Femur (tissue), 1 donor: ENCODE measurements at regions not wholly inside any gene's neighbourhood (a gene's known extent, or its start where the extent isn't known, plus 50 kb on each side); places are given as distances from the start of the nearest gene placed in this dataset.
A peak's percentile ranks its signal among the peaks of the same experiment; 100 is the strongest.

Source experiments
- DNase-seq: peaks from one replicate; pipeline ENCODE4 v3.0.0-alpha.2; 2017

- no peak for DNase-seq
These were observed 307.6 kb upstream of the PLXNA2 start for GRCh38 chr1:208551633-208552320.

- no peak for DNase-seq
These were observed 308.7 kb upstream of the PLXNA2 start for GRCh38 chr1:208552928-208553327.

GRCh38 chr1:208556461-208556860, 312.3 kb upstream of the PLXNA2 start:
- no peak for DNase-seq

- DNase-seq = no peak
These were observed 313.0 kb upstream of the PLXNA2 start for GRCh38 chr1:208557046-208557722.

- DNase-seq = no peak
These were observed 313.5 kb upstream of the PLXNA2 start for GRCh38 chr1:208557723-208558094.

- DNase-seq = no peak
These were observed 315.6 kb upstream of the PLXNA2 start for GRCh38 chr1:208559597-208560329.

- DNase-seq = no peak
These were observed 318.2 kb upstream of the PLXNA2 start for GRCh38 chr1:208562151-208562960.

GRCh38 chr1:208564466-208564865, 320.3 kb upstream of the PLXNA2 start:
- no peak for DNase-seq

- peak; percentile 24 for DNase-seq
These were observed 321.7 kb upstream of the PLXNA2 start for GRCh38 chr1:208565756-208566440.

- DNase-seq = no peak
These were observed 325.0 kb upstream of the PLXNA2 start for GRCh38 chr1:208569181-208569580.

- DNase-seq = no peak
These were observed 326.2 kb upstream of the PLXNA2 start for GRCh38 chr1:208570362-208570761.

GRCh38 chr1:208576425-208576824, 332.2 kb upstream of the PLXNA2 start:
- no peak for DNase-seq

GRCh38 chr1:208577381-208577905, 333.3 kb upstream of the PLXNA2 start:
- DNase-seq = no peak

GRCh38 chr1:208581209-208581608, 337.0 kb upstream of the PLXNA2 start:
- no peak for DNase-seq

GRCh38 chr1:208581667-208582066, 337.5 kb upstream of the PLXNA2 start:
- DNase-seq = no peak

- no peak for DNase-seq
These were observed 340.1 kb upstream of the PLXNA2 start for GRCh38 chr1:208584167-208584755.

- no peak for DNase-seq
These were observed 342.9 kb upstream of the PLXNA2 start for GRCh38 chr1:208587110-208587509.

GRCh38 chr1:208593306-208594006, 349.3 kb upstream of the PLXNA2 start:
- no peak for DNase-seq

GRCh38 chr1:208595236-208595635, 351.1 kb upstream of the PLXNA2 start:
- DNase-seq = no peak

- DNase-seq = no peak
These were observed 351.6 kb upstream of the PLXNA2 start for GRCh38 chr1:208595745-208596144.

GRCh38 chr1:208597571-208597970, 353.4 kb upstream of the PLXNA2 start:
- DNase-seq = no peak
